ENCODE measurements at regions not wholly inside any gene's neighbourhood (a gene's known extent, or its start where the extent isn't known, plus 50 kb on each side); places are given as distances from the start of the nearest gene placed in this dataset.

GRCh38 chr2:64735504-64735903, 81.8 kb upstream of the SERTAD2 start:
- Histone ChIP-seq H3K36me3 (ENCODE audit: control insufficient read depth in 2 of 2, extremely low read depth in 1 of 2, insufficient read depth in 2 of 2, low read length in 2 of 2) (no peaks in the 10 kb centered on the region), H3K4me1 (ENCODE audit: control insufficient read depth, extremely low read depth, insufficient read depth, low read length) (peaks cover 7% of the 10 kb centered on the region), H3K79me2 (ENCODE audit: control insufficient read depth, insufficient read depth, low read length) (no peaks in the 10 kb centered on the region), H3K4me2 (ENCODE audit: insufficient read depth, low read length) (no peak overlapping the region), H3K9ac (replicated peaks; ENCODE audit: extremely low read depth, insufficient read depth, low read length) (no peak overlapping the region), H3K27me3 (ENCODE audit: control insufficient read depth in 2 of 2, insufficient read depth in 2 of 2, low read length in 2 of 2) (no peaks in the 10 kb centered on the region), H4K20me1 (replicated peaks; ENCODE audit: control insufficient read depth, extremely low read depth, insufficient read depth, low read length) (no peaks in the 10 kb centered on the region), H3K27ac (ENCODE audit: insufficient read depth, low read depth, low read length) (no peak overlapping the region), H3K9me3 (replicated peaks; ENCODE audit: control insufficient read depth, insufficient read depth, low read length) (no peaks in the 10 kb centered on the region), H3K4me3 (replicated peaks in 1 of 3; ENCODE audit: insufficient read depth in 1 of 3, low read depth in 1 of 3, low read length in 3 of 3) (no peak overlapping the region), H3K9me1 (replicated peaks; ENCODE audit: control insufficient read depth, extremely low read depth, insufficient read depth, low read length) (no peaks in the 10 kb centered on the region), H2AFZ (ENCODE audit: low read depth, low read length) (no peak overlapping the region)
- FAIRE-seq, result no peak
- DNase-seq (ENCODE audit: low read depth, low spot score), result no peak
- BruUV-seq (replicated peaks), result no TSS peak
- dilution Hi-C loops (cut with MboI; ENCODE audit: extremely low pct_ligation_motif_present, low sequenced_read_pairs) (no loop called here), intact Hi-C loops (cut with micrococcal nuclease) (no loop called here)
- ChIA-PET POLR2A (no interaction called here), CTCF (interaction anchor here (0.9 to 2.3 kb wide), 2 partner anchors 89 to 149 kb away, joined by 3 to 5 read pairs; no protein-coding TSS in a partner anchor)
- TF ChIP-seq MAX (IDR thresholded peaks at IDR 0.05; ENCODE audit: insufficient read depth, insufficient read length) (no peak), GATA2 (IDR thresholded peaks at IDR 0.05; ENCODE audit: insufficient read depth, insufficient read length, low read depth, low read length) (no peak), EZH2 (IDR thresholded peaks at IDR 0.05; ENCODE audit: borderline replicate concordance, low read depth, low read length, severe bottlenecking) (no peak), POLR2AphosphoS5 (IDR thresholded peaks at IDR 0.05; ENCODE audit: insufficient read depth, low read depth, low read length) (no peak), CTCF (IDR thresholded peaks at IDR 0.05; ENCODE audit: extremely low read depth in 1 of 2, insufficient read depth in 1 of 2, low read depth in 1 of 2, low read length in 2 of 2) (no peak), JUN (IDR thresholded peaks at IDR 0.05; ENCODE audit: borderline replicate concordance, insufficient read depth, insufficient read length, low read depth) (no peak), POLR2A (IDR thresholded peaks at IDR 0.05; ENCODE audit: low read depth, low read length) (no peak), FOS (IDR thresholded peaks at IDR 0.05; ENCODE audit: borderline replicate concordance, insufficient read depth, low read length) (no peak), MYC (IDR thresholded peaks at IDR 0.05; ENCODE audit: low read depth, low read length) (no peak)

Data from endothelial cell of umbilical vein (primary cell).